Cardiac muscle cell (in vitro differentiated cells and primary cell): ENCODE measurements at regions not wholly inside any gene's neighbourhood (a gene's known extent, or its start where the extent isn't known, plus 50 kb on each side); places are given as distances from the start of the nearest gene placed in this dataset.

Experiments
- DNase-seq, 2 donors: peaks; one replicate each; pipeline versions ENCODE4 v3.0.0 to v3.0.0-alpha.2; 2010 to 2017; ENCODE audit warnings: low read depth in 1 of 2, low spot score in 1 of 2
- H3K27ac ChIP-seq: fragments of 200-600 bp; sonication (generic); 2 replicates; pipeline ENCODE4 v1.5.1; 2016
- H3K27me3 ChIP-seq: fragments of 200-600 bp; sonication (generic); 2 replicates; pipeline ENCODE4 v1.6.0; 2016; ENCODE audit warnings: control low read depth
- H3K36me3 ChIP-seq: fragments of 200-600 bp; sonication (generic); 2 replicates; pipeline ENCODE4 v1.5.1; 2016; ENCODE audit warnings: control low read depth
- H3K4me1 ChIP-seq: fragments of 200-600 bp; sonication (generic); 2 replicates; pipeline ENCODE4 v1.8.1; 2017; ENCODE audit warnings: low read depth, mild to moderate bottlenecking, mixed run types
- H3K4me3 ChIP-seq: fragments of 200-600 bp; sonication (generic); 2 replicates; pipeline ENCODE4 v1.5.1; 2016; ENCODE audit warnings: mild to moderate bottlenecking
- H3K9me3 ChIP-seq: fragments of 200-600 bp; sonication (generic); 2 replicates; pipeline ENCODE4 v1.5.1; 2017; ENCODE audit warnings: low read depth, mild to moderate bottlenecking, control low read depth
- CTCF ChIP-seq: IDR thresholded peaks from 2 replicates; pipeline ENCODE4 v1.5.1; 2012; ENCODE audit warnings: low read depth, mild to moderate bottlenecking, low read length

GRCh38 chr2:5409898-5410381, 282.2 kb upstream of the SOX11 start:
- H3K27ac ChIP-seq, result peak overlapping the region; percentile 51
- H3K27me3 ChIP-seq, result no peaks in the 10 kb centered on the region
- peaks cover 15% of the 10 kb centered on the region for H3K4me1 ChIP-seq
- no peak for TF ChIP-seq CTCF
- no peaks in the 10 kb centered on the region for H3K9me3 ChIP-seq
- H3K4me3 ChIP-seq, result no peak overlapping the region
- H3K36me3 ChIP-seq, result no peaks in the 10 kb centered on the region
- peak in 1 of 2 donors; percentile 33 for DNase-seq

GRCh38 chr2:5410991-5411700, 281.0 kb upstream of the SOX11 start:
- no peak overlapping the region for H3K27ac ChIP-seq
- DNase-seq, result no peak

GRCh38 chr2:5412001-5412400, 280.2 kb upstream of the SOX11 start:
- no peak for DNase-seq
- no peaks in the 10 kb centered on the region for H3K9me3 ChIP-seq
- peaks cover 15% of the 10 kb centered on the region for H3K4me1 ChIP-seq
- H3K36me3 ChIP-seq, result no peaks in the 10 kb centered on the region
- no peaks in the 10 kb centered on the region for H3K27me3 ChIP-seq
- no peak overlapping the region for H3K27ac ChIP-seq
- H3K4me3 ChIP-seq, result no peak overlapping the region
- no peak for TF ChIP-seq CTCF

More at GRCh38 chr2:5410991-5411700, 281.0 kb upstream of the SOX11 start:
- Histone ChIP-seq H3K4me1 (peaks cover 15% of the 10 kb centered on the region), H3K27me3 (no peaks in the 10 kb centered on the region), H3K36me3 (no peaks in the 10 kb centered on the region), H3K9me3 (no peaks in the 10 kb centered on the region), H3K4me3 (no peak overlapping the region)
- no peak for TF ChIP-seq CTCF

GRCh38 chr2:5433855-5434254, 258.3 kb upstream of the SOX11 start:
- no peak for TF ChIP-seq CTCF
- Histone ChIP-seq H3K9me3 (no peaks in the 10 kb centered on the region), H3K27me3 (no peaks in the 10 kb centered on the region), H3K36me3 (no peaks in the 10 kb centered on the region), H3K4me1 (no peaks in the 10 kb centered on the region), H3K4me3 (no peak overlapping the region), H3K27ac (no peak overlapping the region)
- no peak for DNase-seq

GRCh38 chr2:5437375-5437774, 254.8 kb upstream of the SOX11 start:
- H3K9me3 ChIP-seq, result no peaks in the 10 kb centered on the region
- TF ChIP-seq CTCF, result no peak
- H3K36me3 ChIP-seq, result no peaks in the 10 kb centered on the region
- no peak overlapping the region for H3K27ac ChIP-seq
- H3K4me3 ChIP-seq, result no peak overlapping the region
- no peaks in the 10 kb centered on the region for H3K4me1 ChIP-seq
- no peaks in the 10 kb centered on the region for H3K27me3 ChIP-seq
- no peak for DNase-seq
